GM12878 (cell line): ENCODE measurements at regions not wholly inside any gene's neighbourhood (a gene's known extent, or its start where the extent isn't known, plus 50 kb on each side); places are given as distances from the start of the nearest gene placed in this dataset.

Experiments
- CEBPB ChIP-seq, 2 experiments: fragments of 150-350 bp in 1 of 2; IDR thresholded peaks; 2 replicates each; pipeline ENCODE4 v1.6.1; 2012 to 2014; ENCODE audit warnings: low read depth in 2 of 2, low read length in 2 of 2, borderline replicate concordance in 1 of 2, inconsistent platforms in 1 of 2
- CTCF ChIP-seq, 3 experiments: IDR thresholded peaks in 2 of 3; conservative IDR thresholded peaks in 1 of 3; 2 replicates each; pipeline ENCODE4 v1.5.1; 2011; ENCODE audit warnings: low read depth in 3 of 3, low read length in 3 of 3, mild to moderate bottlenecking in 3 of 3, control low read depth in 2 of 3, moderate library complexity in 2 of 3, inconsistent platforms in 1 of 3, mixed read lengths in 1 of 3; ENCODE audit not compliant: control insufficient read depth in 2 of 3, insufficient read depth in 1 of 3; ENCODE audit errors: extremely low read depth in 1 of 3
- ZSCAN29 ChIP-seq: fragments of 450-650 bp; IDR thresholded peaks from 2 replicates; pipeline ENCODE4 v1.6.1; 2017; ENCODE audit warnings: mild to moderate bottlenecking, moderate library complexity

- no peak for TF ChIP-seq ZSCAN29
- TF ChIP-seq CEBPB (IDR thresholded peaks at IDR 0.05; ENCODE audit: borderline replicate concordance in 1 of 2, low read depth in 2 of 2, low read length in 2 of 2), result no peak
- no peak for TF ChIP-seq CTCF (IDR thresholded peaks at IDR 0.05 in 2 of 3, conservative IDR thresholded peaks at IDR 0.05 in 1 of 3; ENCODE audit: control insufficient read depth in 2 of 3, extremely low read depth in 1 of 3, insufficient read depth in 1 of 3, low read depth in 3 of 3, low read length in 3 of 3)
These were observed 52.3 kb upstream of the UFL1 start for GRCh38 chr6:96469312-96469711.
